ENCODE measurements at regions not wholly inside any gene's neighbourhood (a gene's known extent, or its start where the extent isn't known, plus 50 kb on each side); places are given as distances from the start of the nearest gene placed in this dataset.

- TF ChIP-seq, protein P1, sequence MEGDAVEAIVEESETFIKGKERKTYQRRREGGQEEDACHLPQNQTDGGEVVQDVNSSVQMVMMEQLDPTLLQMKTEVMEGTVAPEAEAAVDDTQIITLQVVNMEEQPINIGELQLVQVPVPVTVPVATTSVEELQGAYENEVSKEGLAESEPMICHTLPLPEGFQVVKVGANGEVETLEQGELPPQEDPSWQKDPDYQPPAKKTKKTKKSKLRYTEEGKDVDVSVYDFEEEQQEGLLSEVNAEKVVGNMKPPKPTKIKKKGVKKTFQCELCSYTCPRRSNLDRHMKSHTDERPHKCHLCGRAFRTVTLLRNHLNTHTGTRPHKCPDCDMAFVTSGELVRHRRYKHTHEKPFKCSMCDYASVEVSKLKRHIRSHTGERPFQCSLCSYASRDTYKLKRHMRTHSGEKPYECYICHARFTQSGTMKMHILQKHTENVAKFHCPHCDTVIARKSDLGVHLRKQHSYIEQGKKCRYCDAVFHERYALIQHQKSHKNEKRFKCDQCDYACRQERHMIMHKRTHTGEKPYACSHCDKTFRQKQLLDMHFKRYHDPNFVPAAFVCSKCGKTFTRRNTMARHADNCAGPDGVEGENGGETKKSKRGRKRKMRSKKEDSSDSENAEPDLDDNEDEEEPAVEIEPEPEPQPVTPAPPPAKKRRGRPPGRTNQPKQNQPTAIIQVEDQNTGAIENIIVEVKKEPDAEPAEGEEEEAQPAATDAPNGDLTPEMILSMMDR (IDR thresholded peaks at IDR 0.05), result no peak
- TF ChIP-seq ZFX (IDR thresholded peaks at IDR 0.05; ENCODE audit: borderline replicate concordance), result no peak
Observed at GRCh38 chr6:63446405-63446804, 125.9 kb upstream of the LOC128125822 start.
